ENCODE measurements at regions not wholly inside any gene's neighbourhood (a gene's known extent, or its start where the extent isn't known, plus 50 kb on each side); places are given as distances from the start of the nearest gene placed in this dataset.
"Not testable (repeated sequence)": the region's sequence is repeated elsewhere in the genome, so short reads cannot be mapped to it uniquely, and the experiment has no call there.

DNA sequence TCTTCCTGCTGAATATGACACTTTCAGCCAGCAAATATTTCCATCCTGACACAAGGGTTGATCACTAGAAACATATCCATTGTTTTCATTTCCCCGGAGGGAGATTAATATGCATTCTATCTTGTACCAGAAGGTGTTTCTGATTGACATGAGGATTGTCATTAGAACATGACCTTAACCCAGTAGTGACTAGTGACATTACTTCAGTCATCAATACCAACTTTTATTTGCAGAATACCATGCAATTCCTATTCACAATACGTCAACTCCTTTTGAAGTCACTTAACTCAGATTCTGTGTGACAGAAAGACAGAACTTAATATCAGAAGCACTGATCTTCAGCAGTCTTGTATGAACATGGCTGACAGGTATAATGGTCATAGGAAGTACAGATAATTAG lies 1108.9 kb upstream of the CRIM1 start:
- Histone ChIP-seq H2AFZ (ENCODE audit: low read length, unreplicated experiment) (no peak overlapping the region), H3K27me3 (ENCODE audit: insufficient read depth, low read length) (no peaks in the 10 kb centered on the region), H3K36me3 (ENCODE audit: insufficient read depth, low read length) (no peaks in the 10 kb centered on the region), H3K27ac (ENCODE audit: low read depth, low read length) (no peak overlapping the region), H3K4me1 (ENCODE audit: control insufficient read depth, insufficient read depth, low read length, unreplicated experiment) (no peaks in the 10 kb centered on the region), H3K4me3 (ENCODE audit: low read depth, low read length) (no peak overlapping the region), H3K79me2 (ENCODE audit: control insufficient read depth, insufficient read depth, low read length, unreplicated experiment) (no peaks in the 10 kb centered on the region)

DNA sequence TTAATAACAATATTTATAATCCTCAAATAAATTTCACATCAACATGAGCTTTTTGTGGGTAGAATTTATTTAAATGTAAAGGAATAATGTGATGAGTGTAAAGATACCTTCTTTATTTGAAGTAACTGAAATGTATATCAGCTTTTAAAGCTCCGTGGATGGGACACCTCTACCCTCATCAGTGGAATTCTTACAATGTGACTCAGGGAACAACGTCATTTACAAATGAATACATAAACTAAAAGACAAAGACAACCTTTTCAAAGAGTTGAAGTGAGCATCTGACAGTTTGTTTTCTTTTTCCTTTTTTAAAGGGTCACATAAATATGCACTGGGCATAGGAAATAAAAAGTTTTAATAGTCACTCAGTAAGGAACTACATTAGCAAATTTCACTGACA lies 1127.0 kb upstream of the CRIM1 start:
- H2AFZ ChIP-seq (ENCODE audit: low read length, unreplicated experiment) = no peak overlapping the region
- H3K36me3 ChIP-seq (ENCODE audit: insufficient read depth, low read length) = no peaks in the 10 kb centered on the region
- no peaks in the 10 kb centered on the region for H3K79me2 ChIP-seq (ENCODE audit: control insufficient read depth, insufficient read depth, low read length, unreplicated experiment)
- no peak overlapping the region for H3K4me3 ChIP-seq (ENCODE audit: low read depth, low read length)
- H3K27ac ChIP-seq (ENCODE audit: low read depth, low read length) = no peak overlapping the region
- no peaks in the 10 kb centered on the region for H3K4me1 ChIP-seq (ENCODE audit: control insufficient read depth, insufficient read depth, low read length, unreplicated experiment)
- no peaks in the 10 kb centered on the region for H3K27me3 ChIP-seq (ENCODE audit: insufficient read depth, low read length)

DNA sequence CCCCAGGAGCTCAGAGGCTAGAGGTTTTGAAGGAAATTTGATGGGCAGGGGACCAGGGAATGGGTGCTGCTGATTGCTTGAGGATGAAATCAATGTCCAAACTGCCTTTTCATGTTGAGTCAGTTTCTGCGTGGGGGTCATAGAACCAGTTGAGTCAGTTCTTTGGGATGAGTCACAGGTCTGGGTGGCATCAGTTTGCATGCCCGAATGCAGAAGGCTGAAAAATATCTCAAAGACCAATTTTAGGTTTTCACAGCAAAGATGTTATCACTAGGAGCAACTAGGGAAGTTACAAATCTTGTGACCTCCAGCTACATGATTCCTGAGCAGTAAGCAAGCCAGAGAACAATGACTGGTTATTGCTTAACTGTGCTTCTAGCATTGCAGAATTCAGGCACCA lies 1135.1 kb upstream of the CRIM1 start:
- Histone ChIP-seq H3K4me1 (ENCODE audit: control insufficient read depth, insufficient read depth, low read length, unreplicated experiment) (no peaks in the 10 kb centered on the region), H3K27ac (ENCODE audit: low read depth, low read length) (no peak overlapping the region), H2AFZ (ENCODE audit: low read length, unreplicated experiment) (no peak overlapping the region), H3K36me3 (ENCODE audit: insufficient read depth, low read length) (no peaks in the 10 kb centered on the region), H3K27me3 (ENCODE audit: insufficient read depth, low read length) (no peaks in the 10 kb centered on the region), H3K4me3 (ENCODE audit: low read depth, low read length) (no peak overlapping the region), H3K79me2 (ENCODE audit: control insufficient read depth, insufficient read depth, low read length, unreplicated experiment) (no peaks in the 10 kb centered on the region)

DNA sequence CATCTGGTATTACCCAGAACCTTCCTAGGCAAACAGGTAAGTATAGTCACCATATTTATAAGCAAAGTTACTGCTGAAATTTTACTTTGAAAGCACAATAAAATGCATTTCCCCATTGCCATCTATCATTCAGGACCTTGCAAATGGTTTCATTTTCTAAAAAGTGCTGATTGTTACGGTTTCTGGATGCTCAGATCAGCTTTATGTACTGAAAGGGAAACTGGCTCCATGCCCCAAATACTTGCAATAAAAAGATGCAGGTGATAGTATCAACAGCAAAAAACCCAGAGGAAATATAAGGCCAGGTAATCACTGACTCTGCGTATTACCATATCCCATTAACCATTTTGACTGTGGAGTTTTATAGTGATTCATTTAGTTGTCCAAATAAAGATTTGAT lies 1150.7 kb upstream of the CRIM1 start:
- Histone ChIP-seq H3K4me3 (ENCODE audit: low read depth, low read length) (no peak overlapping the region), H3K27me3 (ENCODE audit: insufficient read depth, low read length) (no peaks in the 10 kb centered on the region), H3K27ac (ENCODE audit: low read depth, low read length) (no peak overlapping the region), H3K79me2 (ENCODE audit: control insufficient read depth, insufficient read depth, low read length, unreplicated experiment) (no peaks in the 10 kb centered on the region), H3K4me1 (ENCODE audit: control insufficient read depth, insufficient read depth, low read length, unreplicated experiment) (no peaks in the 10 kb centered on the region), H3K36me3 (ENCODE audit: insufficient read depth, low read length) (no peaks in the 10 kb centered on the region), H2AFZ (ENCODE audit: low read length, unreplicated experiment) (no peak overlapping the region)

DNA sequence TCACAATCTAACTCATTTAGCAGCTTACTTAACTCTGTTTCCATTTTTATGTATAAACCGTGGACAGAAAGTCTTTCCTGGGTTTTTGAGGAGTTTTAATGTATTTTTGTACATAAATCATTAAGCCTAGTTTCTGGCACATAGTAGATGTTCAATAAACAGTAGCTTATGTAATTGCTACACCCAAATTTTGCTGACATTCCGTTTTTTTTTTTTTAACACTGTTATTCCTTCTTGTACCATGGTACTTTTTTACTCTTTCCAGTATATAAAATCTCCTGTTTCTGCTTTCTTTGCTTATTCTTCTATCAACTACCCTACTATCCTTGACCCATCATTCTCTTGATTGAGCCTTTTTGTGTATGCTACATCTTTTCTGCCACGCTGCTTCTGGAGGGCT lies 1151.3 kb upstream of the CRIM1 start:
- Histone ChIP-seq H3K79me2 (ENCODE audit: control insufficient read depth, insufficient read depth, low read length, unreplicated experiment) (no peaks in the 10 kb centered on the region), H3K4me3 (ENCODE audit: low read depth, low read length) (no peak overlapping the region), H3K27ac (ENCODE audit: low read depth, low read length) (no peak overlapping the region), H3K36me3 (ENCODE audit: insufficient read depth, low read length) (no peaks in the 10 kb centered on the region), H3K4me1 (ENCODE audit: control insufficient read depth, insufficient read depth, low read length, unreplicated experiment) (no peaks in the 10 kb centered on the region), H3K27me3 (ENCODE audit: insufficient read depth, low read length) (no peaks in the 10 kb centered on the region), H2AFZ (ENCODE audit: low read length, unreplicated experiment) (no peak overlapping the region)

DNA sequence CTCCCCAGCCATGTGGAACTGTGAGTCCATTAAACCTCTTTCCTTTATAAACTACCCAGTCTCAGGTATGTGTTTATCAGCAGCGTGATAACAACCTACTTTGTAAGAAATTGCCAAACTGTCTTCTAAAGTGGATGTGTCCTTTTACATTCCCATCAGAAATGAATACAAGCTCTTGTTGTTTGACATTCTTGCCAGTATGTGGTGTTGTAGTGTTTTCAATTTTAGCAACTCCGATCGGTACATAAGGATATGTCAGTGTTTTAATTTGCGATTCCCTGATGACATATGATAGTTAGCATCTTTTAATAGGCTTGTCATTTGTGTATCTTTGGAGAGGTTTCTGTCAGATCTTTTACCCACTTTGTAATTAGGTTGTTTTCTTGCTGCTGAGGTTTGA lies 1156.3 kb upstream of the CRIM1 start:
- H3K4me1 ChIP-seq (ENCODE audit: control insufficient read depth, insufficient read depth, low read length, unreplicated experiment) = no peaks in the 10 kb centered on the region
- no peaks in the 10 kb centered on the region for H3K27me3 ChIP-seq (ENCODE audit: insufficient read depth, low read length)
- no peak overlapping the region for H3K4me3 ChIP-seq (ENCODE audit: low read depth, low read length)
- H3K36me3 ChIP-seq (ENCODE audit: insufficient read depth, low read length) = no peaks in the 10 kb centered on the region
- no peak overlapping the region for H3K27ac ChIP-seq (ENCODE audit: low read depth, low read length)
- no peaks in the 10 kb centered on the region for H3K79me2 ChIP-seq (ENCODE audit: control insufficient read depth, insufficient read depth, low read length, unreplicated experiment)
- H2AFZ ChIP-seq (ENCODE audit: low read length, unreplicated experiment) = no peak overlapping the region

DNA sequence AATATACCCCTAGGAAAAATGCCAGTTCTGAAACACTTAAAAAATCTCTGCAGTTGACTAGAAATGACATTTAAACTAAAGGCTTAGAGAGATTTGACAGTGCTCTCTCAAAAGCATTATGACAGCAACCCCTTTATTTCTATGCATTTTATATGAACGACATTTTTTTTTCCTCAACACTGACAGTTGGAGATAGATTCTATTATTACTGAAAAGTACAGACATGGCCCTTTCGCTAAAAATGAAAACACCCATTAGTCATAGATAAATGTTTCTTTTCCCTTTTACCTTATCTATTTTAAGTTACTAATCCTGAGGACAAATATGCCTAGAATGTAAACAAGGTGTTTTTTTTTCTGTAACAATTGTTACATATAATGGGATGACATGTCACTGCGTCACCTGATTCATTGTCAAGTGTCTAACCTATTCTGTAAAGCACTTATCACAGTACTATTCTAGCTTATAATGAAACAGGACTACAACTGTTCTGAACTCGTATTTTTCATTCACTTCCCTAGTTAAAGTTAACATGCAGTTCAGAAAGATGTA lies 1169.6 kb upstream of the CRIM1 start:
- Histone ChIP-seq H3K79me2 (ENCODE audit: control insufficient read depth, insufficient read depth, low read length, unreplicated experiment) (no peaks in the 10 kb centered on the region), H3K27ac (ENCODE audit: low read depth, low read length) (no peak overlapping the region), H3K4me3 (ENCODE audit: low read depth, low read length) (no peak overlapping the region), H3K27me3 (ENCODE audit: insufficient read depth, low read length) (no peaks in the 10 kb centered on the region), H3K36me3 (ENCODE audit: insufficient read depth, low read length) (no peaks in the 10 kb centered on the region), H2AFZ (ENCODE audit: low read length, unreplicated experiment) (no peak overlapping the region), H3K4me1 (ENCODE audit: control insufficient read depth, insufficient read depth, low read length, unreplicated experiment) (no peaks in the 10 kb centered on the region)

DNA sequence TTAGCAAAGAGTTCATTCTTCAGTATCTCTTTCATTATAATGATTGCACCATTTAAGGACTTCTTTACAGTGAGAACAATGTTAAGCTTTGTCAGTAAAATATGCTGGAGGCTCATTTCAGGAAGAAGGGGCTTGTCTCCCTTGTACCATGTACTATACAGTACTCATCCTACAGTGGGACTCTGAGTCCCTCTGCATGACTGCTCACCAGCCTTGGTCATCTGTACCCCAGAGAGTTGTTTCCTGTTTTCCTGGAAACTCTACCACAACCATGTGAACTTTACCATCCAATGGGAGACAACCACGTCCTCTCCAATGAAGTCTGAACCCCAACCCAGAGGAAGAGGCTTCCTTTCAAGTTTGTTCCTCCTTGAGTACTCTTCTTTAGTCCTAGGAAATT lies 1171.1 kb upstream of the CRIM1 start:
- H3K27me3 ChIP-seq (ENCODE audit: insufficient read depth, low read length) = no peaks in the 10 kb centered on the region
- no peak overlapping the region for H2AFZ ChIP-seq (ENCODE audit: low read length, unreplicated experiment)
- no peaks in the 10 kb centered on the region for H3K79me2 ChIP-seq (ENCODE audit: control insufficient read depth, insufficient read depth, low read length, unreplicated experiment)
- no peaks in the 10 kb centered on the region for H3K36me3 ChIP-seq (ENCODE audit: insufficient read depth, low read length)
- no peaks in the 10 kb centered on the region for H3K4me1 ChIP-seq (ENCODE audit: control insufficient read depth, insufficient read depth, low read length, unreplicated experiment)
- no peak overlapping the region for H3K4me3 ChIP-seq (ENCODE audit: low read depth, low read length)
- H3K27ac ChIP-seq (ENCODE audit: low read depth, low read length) = no peak overlapping the region

DNA sequence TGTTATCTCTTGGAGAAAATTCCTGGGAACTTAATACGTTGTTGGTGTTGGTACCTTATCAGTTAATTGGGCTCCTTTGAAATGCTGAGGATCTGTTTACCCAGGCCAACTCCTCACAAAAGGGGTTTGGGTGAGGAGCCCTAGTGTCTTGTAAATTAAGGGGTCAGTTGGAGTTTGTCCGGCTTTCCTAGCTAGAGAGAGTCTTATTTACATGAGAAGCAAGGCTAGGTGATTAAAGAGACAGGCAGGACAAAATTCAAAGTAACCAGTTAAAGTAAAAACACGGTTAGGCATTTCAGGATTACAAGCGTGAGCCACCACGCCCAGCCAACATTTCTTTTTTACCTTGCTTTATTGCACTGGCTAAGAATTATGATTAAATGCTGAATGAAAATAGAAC lies 1178.9 kb upstream of the CRIM1 start:
- H3K36me3 ChIP-seq (ENCODE audit: insufficient read depth, low read length); H3K27me3 ChIP-seq (ENCODE audit: insufficient read depth, low read length); H3K27ac ChIP-seq (ENCODE audit: low read depth, low read length); H3K4me3 ChIP-seq (ENCODE audit: low read depth, low read length); H3K4me1 ChIP-seq (ENCODE audit: control insufficient read depth, insufficient read depth, low read length, unreplicated experiment); H2AFZ ChIP-seq (ENCODE audit: low read length, unreplicated experiment); H3K79me2 ChIP-seq (ENCODE audit: control insufficient read depth, insufficient read depth, low read length, unreplicated experiment): not testable (repeated sequence)

DNA sequence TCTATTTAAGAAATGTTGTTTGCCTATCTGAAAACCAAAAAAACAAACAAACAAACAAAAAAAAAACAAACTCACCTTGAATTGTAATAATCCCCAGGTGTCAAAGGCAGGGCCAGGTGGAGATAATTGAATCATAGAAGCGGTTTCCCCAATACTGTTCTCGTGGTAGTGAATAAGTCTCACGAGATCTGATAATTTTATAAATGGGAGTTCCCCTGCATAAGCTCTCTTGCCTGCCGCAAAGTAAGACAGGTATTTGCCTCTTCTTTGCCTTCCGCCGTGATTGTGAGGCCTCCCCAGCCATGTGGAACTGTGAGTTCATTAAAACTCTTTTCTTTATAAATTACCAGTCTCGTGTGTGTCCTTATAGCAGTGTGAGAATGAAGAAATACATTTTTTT lies 1180.7 kb upstream of the CRIM1 start:
- Histone ChIP-seq H3K27ac (ENCODE audit: low read depth, low read length) (no peak overlapping the region), H3K4me3 (ENCODE audit: low read depth, low read length) (no peak overlapping the region), H3K36me3 (ENCODE audit: insufficient read depth, low read length) (no peaks in the 10 kb centered on the region), H3K79me2 (ENCODE audit: control insufficient read depth, insufficient read depth, low read length, unreplicated experiment) (no peaks in the 10 kb centered on the region), H2AFZ (ENCODE audit: low read length, unreplicated experiment) (no peak overlapping the region), H3K27me3 (ENCODE audit: insufficient read depth, low read length) (no peaks in the 10 kb centered on the region), H3K4me1 (ENCODE audit: control insufficient read depth, insufficient read depth, low read length, unreplicated experiment) (no peaks in the 10 kb centered on the region)

DNA sequence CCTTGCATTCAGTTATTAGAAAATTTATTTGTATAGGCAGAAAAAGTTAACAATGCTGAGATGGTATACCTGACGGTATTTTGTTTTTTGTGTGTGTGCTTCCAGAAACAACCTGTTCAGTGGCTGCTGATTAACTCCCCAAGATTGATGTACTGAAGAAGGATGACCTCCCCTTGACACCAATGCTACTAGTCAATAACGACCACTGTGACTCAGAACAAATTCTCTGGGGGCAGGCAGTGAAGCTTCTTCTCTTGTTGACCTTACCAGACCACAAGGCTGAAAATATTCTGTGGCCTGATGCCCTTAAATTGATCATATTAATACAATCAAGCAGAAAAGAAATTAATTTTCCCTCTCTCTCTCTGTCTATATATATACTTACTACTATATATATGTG lies 1182.9 kb upstream of the CRIM1 start:
- H2AFZ ChIP-seq (ENCODE audit: low read length, unreplicated experiment) = no peak overlapping the region
- H3K27ac ChIP-seq (ENCODE audit: low read depth, low read length) = no peak overlapping the region
- H3K36me3 ChIP-seq (ENCODE audit: insufficient read depth, low read length) = no peaks in the 10 kb centered on the region
- H3K27me3 ChIP-seq (ENCODE audit: insufficient read depth, low read length) = no peaks in the 10 kb centered on the region
- H3K79me2 ChIP-seq (ENCODE audit: control insufficient read depth, insufficient read depth, low read length, unreplicated experiment) = no peaks in the 10 kb centered on the region
- H3K4me1 ChIP-seq (ENCODE audit: control insufficient read depth, insufficient read depth, low read length, unreplicated experiment) = no peaks in the 10 kb centered on the region
- no peak overlapping the region for H3K4me3 ChIP-seq (ENCODE audit: low read depth, low read length)
